GM19452 (cell line): ENCODE measurements at regions not wholly inside any gene's neighbourhood (a gene's known extent, or its start where the extent isn't known, plus 50 kb on each side); places are given as distances from the start of the nearest gene placed in this dataset.
"Not testable (repeated sequence)": the region's sequence is repeated elsewhere in the genome, so short reads cannot be mapped to it uniquely, and the experiment has no call there.

Source experiments
- ATAC-seq: cut with Tn5 transposase; IDR thresholded peaks from one replicate; pipeline ENCODE4 v1.9.1; 2021; ENCODE audit not compliant: unreplicated experiment

DNA sequence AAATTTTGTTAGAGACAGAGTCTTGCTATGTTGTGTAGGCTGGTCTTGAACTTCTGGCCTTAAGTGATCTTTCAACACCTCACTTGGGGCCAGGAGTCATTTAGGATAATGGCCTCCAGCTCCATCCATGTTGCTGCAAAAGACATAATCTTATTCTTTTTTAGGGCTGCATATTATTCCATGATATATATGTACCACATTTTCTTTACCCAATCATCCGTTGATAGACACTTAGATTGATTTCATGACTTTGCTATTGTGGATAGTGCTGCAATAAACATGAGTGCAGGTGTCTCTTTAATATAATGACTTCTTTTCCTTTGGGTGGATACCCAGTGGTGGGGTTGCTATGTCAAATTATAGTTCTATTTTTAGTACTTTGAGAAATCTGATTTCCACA lies 140.9 kb upstream of the LCORL start:
- ATAC-seq: no peak

DNA sequence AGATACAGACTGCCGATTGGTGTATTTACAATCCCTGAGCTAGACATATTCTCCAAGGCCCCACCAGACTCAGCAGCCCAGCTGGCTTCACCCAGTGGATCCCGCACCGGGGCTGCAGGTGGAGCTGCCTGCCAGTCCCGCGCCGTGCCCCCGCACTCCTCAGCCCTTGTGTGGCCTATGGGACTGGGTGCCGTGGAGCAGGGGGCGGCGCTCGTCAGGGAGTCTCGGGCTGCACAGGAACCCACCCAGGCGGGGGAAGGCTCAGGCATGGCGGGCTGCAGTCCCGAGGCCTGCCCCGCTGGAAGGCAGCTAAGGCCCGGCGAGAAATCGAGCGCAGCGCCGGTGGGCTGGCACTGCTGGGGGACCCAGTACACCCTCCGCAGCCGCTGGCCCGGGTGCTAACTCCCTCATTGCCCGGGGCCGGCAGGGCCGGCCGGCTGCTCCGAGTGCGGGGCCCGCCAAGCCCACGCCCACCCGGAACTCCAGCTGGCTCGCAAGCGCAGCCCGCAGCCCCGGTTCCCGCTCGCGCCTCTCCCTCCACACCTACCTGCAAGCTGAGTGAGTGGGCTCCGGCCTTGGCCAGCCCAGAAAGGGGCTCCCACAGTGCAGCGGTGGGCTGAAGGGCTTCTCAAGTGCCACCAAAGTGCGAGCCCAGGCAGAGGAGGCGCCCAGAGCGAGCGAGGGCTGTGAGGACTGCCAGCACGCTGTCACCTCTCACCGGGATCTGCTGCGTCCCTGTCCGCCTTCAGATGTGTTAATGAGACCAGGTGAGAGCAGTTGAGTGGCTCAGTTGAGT lies 137.8 kb upstream of the LCORL start:
- ATAC-seq: not testable (repeated sequence)

DNA sequence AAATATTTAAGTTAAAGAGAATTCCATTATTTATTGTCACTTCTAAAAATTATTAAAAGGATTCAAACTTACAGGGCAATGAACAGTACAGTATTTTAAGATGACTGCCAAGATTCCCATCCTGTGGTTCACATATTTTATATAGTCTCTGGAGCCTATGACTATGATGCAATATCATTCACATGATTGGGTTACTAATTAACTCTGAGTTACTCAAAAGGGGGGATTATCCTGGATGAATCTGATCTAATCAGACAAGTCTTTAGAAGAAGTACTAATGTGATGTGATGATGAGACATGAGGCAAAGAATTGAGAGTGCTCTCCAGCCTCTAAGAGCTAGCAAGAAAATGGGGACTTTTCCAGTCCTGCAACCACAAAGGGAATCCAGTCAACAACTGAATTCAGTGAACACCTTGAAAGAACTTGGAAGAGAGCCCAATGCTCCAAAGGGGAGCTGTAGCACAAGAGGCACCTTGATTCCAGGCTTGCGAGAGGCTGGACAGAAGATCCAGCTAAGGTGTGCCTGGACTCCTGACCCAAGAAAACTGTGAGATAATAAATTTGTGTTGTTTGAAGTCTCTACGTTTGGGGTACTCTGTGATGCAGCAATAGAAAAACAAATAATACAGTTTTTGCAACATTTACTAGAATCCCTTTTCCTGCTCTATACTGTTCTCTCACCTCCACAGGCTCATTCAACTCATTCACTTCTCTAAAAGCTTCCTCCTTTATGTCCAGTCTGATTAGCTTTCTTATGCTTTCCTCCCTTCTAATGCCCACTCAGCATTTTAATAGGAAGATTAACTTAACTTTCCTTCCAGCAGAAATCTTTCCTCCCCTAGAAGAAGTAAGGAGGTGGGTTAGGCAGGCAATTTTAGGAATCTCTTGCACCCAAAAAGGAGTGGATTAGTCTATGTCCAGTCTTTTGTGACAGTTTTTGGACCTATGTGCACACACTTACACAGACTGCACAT lies 133.8 kb upstream of the LCORL start:
- ATAC-seq: no peak

- no peak for ATAC-seq
Measured at GRCh38 chr4:18138076-18138665, 116.6 kb upstream of the LCORL start.

- no peak for ATAC-seq
Measured at GRCh38 chr4:18134111-18134510, 112.6 kb upstream of the LCORL start.

GRCh38 chr4:18130256-18130655 lies 108.7 kb upstream of the LCORL start:
- ATAC-seq: no peak

GRCh38 chr4:18128241-18128640 lies 106.7 kb upstream of the LCORL start:
- no peak for ATAC-seq

- no peak for ATAC-seq
Measured at GRCh38 chr4:18127030-18127429, 105.5 kb upstream of the LCORL start.

DNA sequence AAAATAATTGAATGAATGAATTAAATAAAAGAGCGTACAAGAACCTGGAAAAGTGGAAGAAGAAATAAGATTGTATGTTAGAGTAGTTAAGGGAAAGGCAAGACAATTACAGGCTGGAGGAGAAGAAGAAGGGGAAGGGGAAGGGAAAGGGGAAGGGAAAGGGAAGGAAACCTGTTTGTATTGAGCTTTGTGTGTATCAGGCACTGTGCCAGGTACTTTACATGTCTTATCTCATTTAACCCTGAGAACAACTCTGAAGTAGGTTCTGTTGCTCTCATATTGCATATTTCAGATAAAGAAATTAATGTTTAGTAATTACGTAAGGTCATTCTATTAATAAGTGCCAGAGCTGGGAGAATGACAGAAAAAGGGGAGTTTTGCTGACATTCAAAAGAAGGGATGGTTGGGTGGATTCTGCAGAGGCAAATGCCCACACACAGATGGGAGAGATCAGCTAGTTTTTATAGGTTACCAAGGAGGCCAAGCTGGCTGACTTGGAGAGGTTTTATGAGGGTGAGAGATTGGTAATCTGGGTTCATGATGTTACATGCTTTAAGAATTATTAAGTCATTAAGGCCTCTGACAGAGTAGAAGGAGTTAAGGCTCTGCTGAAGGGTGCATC lies 92.3 kb upstream of the LCORL start:
- no peak for ATAC-seq

GRCh38 chr4:18111081-18111480 lies 89.5 kb upstream of the LCORL start:
- no peak for ATAC-seq

GRCh38 chr4:18110099-18110498 lies 88.5 kb upstream of the LCORL start:
- ATAC-seq: no peak

DNA sequence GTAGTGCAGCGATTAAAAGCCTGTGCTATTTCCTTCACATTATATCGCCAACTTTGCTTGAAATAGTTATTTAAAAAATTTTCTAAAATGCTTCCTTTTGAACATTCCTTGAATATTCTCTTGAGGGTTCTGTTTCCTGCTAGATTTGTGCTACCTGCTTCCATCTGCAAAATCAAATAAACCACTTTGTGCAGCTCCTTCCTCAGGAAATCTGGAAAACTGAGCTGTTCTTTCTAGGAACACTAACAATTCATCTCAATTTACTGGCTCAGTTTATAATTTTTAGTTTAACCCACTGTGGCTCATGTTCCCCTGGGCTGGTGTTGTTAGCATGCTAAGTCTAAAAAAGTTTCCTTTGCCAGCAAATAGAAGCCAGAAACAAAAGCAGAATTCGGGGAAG lies 88.1 kb upstream of the LCORL start:
- no peak for ATAC-seq

GRCh38 chr4:18107848-18108528 lies 86.4 kb upstream of the LCORL start:
- not testable (repeated sequence) for ATAC-seq

DNA sequence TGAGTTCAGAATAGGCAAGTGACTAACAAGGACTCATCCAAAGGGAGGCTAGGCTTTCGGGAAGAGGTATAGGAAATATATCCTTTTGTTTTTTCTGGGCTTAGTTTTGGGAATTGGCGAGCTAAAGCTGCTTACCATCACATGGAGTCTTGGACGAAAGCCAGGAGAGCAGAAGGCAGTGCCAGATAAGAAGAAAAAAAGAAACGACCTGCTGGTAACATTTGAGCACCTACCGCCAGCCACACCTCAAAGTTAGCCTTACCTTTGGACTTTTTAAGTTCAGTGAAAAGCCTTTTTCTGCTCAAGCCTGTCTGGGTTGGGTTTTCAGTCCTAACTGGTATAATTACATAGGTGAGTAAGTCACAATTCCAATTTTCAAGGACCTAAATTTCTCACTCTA lies 85.1 kb upstream of the LCORL start:
- ATAC-seq: no peak

DNA sequence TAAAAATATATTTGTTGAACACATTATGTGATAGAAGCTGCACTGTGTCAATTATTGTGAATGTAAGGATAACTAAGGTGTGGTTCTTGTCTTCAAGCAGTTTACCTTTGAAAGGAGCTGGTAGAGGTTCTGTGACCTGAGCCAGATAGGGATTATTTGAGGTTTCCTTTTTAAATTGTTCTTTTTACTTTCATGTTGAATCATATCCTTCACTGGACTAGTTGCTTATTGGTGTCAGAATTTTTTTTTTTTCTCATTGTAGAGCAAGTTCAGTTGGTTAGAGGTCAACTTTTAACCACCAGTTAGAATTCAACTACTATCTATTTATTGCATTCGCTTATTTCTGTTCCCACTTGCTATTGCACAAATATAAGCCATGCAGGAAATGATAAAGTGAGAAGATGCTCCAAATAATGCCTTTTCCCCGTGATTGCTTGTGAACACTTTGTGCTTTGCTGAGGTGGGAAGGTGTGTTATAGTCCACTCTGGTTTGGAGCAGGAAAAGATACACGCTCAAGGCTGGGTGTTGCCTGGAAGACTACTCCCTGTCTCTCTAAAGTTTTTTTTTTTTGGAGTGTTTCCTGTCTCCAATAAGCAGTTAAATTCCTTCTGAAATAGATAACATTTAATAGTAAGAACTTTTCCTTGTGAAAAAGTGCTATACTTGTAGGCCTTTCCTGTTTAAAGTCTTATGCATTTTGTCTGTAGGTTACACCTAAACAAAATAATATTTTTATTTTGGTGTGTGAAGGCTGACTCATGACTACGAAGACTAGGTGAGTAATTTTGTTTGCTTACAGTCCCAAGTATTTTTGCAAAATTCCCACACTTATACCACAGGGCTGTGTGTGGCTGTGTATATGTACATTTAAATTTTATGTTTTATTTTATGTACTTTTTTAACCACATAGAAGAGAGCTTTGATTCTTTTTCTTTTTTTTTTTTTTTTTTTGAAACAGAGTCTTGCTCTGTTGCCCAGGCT lies 83.8 kb upstream of the LCORL start:
- peak; percentile 84 for ATAC-seq

DNA sequence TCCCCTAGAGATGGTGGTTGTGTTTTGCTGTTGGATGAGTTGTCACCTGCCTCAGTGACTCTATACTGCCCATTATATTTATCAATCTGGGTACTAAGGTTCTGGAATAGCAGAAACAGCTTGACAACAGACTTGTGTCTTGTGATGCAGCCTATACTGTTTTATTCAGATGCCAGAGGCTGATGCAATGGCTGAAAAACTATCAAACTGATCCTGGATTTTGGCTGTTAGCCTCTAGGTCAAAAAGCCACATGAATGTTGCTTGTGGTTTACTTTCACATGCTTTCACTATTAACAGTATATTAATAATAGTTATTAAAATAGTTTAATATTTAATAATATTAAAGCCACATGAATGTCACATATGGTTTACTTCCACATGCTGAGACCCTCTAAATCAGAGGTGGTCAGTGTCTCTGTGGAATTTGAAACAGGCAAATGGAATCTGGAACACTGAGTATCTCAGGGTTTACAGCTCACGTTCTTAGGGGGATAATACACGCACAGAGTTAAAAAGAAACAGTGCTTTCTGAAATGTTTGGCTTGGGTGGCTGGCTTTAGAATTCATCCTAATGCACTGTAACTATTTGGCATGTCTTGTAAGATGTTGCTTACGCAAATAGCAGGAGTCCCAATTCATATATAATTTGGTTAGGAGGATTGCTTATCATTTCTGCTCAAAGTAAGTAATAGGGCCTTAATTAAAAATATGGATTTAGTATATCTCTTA lies 82.5 kb upstream of the LCORL start:
- no peak for ATAC-seq

DNA sequence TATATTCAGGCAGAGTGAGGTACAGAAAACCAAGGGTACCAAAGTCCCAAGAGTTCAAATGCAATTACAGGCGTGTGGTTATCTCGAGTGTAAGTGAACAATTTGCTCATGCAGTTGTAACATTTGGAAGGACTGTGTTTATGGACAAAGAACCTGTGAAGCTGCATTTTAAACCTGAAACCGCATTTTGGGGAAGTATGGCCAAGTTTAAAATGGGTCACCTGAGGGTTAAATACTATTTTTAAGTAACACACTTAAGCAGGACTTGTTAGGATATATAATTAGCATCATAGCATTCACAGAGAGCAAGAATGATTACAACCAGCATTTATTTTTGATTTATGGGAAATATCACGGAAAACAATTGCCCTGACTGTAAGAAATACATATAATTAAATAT lies 79.1 kb upstream of the LCORL start:
- no peak for ATAC-seq

DNA sequence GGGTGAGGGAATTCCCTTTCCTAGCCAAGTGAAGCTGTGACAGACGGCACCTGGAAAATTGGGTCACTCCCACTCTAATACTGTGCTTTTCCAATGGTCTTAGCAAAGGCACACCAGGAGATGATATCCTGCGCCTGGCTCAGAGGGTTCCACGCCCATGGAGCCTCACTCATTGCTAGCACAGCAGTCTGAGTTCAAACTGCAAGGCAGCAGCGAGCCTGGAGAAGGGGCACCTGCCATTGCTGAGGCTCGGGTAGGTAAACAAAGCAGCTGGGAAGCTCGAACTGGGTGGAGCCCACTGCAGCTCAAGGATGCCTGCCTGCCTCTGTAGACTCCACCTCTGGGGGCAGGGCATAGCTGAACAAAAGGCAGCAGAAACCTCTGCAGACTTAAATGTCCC lies 68.9 kb upstream of the LCORL start:
- ATAC-seq: not testable (repeated sequence)

DNA sequence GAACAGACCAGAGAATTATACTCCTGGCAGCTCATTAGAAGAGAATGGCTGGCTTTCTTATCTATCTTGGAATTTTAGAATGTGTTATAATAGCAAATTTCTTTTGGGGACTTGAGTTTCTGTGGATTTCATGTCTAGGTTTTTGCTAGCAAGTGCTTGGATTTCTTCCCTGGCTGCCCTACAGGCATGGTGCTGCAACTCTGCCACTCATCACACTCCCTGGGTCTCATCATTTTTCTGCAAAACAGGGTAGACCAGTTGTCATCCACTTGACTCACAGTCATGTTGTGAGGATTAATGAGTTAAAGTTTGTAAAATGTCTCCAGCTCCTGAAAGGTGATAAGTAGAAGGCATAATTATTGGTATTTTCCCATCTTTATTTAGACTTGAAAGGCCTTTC lies 60.7 kb upstream of the LCORL start:
- ATAC-seq: no peak
